ENCODE measurements at regions not wholly inside any gene's neighbourhood (a gene's known extent, or its start where the extent isn't known, plus 50 kb on each side); places are given as distances from the start of the nearest gene placed in this dataset.

DNA sequence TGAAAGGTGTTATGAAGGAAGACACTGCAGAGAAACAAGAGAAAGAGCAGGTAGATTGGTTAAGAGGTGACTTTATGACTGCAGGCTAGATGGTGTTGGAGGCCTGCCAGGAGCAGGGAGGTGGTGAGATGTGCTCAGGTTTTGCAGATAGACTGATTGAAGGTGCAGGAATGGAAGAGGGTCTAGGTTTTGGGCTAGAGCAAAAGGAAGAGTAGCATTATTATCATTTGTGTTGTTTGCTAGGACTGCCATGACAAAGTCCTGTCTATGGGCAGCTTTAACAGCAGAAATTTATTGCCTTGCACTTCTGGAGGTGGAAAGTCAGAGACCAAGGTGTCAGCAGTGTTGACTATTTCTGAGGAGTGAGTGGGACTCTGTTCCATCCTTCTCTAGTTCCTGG lies 172.9 kb upstream of the SOX11 start:
- TF ChIP-seq, protein P1, sequence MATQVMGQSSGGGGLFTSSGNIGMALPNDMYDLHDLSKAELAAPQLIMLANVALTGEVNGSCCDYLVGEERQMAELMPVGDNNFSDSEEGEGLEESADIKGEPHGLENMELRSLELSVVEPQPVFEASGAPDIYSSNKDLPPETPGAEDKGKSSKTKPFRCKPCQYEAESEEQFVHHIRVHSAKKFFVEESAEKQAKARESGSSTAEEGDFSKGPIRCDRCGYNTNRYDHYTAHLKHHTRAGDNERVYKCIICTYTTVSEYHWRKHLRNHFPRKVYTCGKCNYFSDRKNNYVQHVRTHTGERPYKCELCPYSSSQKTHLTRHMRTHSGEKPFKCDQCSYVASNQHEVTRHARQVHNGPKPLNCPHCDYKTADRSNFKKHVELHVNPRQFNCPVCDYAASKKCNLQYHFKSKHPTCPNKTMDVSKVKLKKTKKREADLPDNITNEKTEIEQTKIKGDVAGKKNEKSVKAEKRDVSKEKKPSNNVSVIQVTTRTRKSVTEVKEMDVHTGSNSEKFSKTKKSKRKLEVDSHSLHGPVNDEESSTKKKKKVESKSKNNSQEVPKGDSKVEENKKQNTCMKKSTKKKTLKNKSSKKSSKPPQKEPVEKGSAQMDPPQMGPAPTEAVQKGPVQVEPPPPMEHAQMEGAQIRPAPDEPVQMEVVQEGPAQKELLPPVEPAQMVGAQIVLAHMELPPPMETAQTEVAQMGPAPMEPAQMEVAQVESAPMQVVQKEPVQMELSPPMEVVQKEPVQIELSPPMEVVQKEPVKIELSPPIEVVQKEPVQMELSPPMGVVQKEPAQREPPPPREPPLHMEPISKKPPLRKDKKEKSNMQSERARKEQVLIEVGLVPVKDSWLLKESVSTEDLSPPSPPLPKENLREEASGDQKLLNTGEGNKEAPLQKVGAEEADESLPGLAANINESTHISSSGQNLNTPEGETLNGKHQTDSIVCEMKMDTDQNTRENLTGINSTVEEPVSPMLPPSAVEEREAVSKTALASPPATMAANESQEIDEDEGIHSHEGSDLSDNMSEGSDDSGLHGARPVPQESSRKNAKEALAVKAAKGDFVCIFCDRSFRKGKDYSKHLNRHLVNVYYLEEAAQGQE (tag by site-specific recombination; IDR thresholded peaks at IDR 0.05), result no peak
- TF ChIP-seq ZFP37 (tag by site-specific recombination; IDR thresholded peaks at IDR 0.05) (no peak), ZNF350 (tag by site-specific recombination; IDR thresholded peaks at IDR 0.05) (no peak), ZEB2 (tag by site-specific recombination; IDR thresholded peaks at IDR 0.05) (no peak), ZNF239 (tag by site-specific recombination; IDR thresholded peaks at IDR 0.05) (no peak), ZNF600 (tag by site-specific recombination; IDR thresholded peaks at IDR 0.05) (no peak), TCF7L2 (IDR thresholded peaks at IDR 0.05; ENCODE audit: borderline replicate concordance, low read depth, low read length) (no peak)
- TF ChIP-seq, protein P2, sequence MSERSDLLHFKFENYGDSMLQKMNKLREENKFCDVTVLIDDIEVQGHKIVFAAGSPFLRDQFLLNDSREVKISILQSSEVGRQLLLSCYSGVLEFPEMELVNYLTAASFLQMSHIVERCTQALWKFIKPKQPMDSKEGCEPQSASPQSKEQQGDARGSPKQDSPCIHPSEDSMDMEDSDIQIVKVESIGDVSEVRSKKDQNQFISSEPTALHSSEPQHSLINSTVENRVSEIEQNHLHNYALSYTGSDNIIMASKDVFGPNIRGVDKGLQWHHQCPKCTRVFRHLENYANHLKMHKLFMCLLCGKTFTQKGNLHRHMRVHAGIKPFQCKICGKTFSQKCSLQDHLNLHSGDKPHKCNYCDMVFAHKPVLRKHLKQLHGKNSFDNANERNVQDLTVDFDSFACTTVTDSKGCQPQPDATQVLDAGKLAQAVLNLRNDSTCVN (tag by site-specific recombination; optimal IDR thresholded peaks at IDR 0.05), result no peak
- TF ChIP-seq, protein P3, sequence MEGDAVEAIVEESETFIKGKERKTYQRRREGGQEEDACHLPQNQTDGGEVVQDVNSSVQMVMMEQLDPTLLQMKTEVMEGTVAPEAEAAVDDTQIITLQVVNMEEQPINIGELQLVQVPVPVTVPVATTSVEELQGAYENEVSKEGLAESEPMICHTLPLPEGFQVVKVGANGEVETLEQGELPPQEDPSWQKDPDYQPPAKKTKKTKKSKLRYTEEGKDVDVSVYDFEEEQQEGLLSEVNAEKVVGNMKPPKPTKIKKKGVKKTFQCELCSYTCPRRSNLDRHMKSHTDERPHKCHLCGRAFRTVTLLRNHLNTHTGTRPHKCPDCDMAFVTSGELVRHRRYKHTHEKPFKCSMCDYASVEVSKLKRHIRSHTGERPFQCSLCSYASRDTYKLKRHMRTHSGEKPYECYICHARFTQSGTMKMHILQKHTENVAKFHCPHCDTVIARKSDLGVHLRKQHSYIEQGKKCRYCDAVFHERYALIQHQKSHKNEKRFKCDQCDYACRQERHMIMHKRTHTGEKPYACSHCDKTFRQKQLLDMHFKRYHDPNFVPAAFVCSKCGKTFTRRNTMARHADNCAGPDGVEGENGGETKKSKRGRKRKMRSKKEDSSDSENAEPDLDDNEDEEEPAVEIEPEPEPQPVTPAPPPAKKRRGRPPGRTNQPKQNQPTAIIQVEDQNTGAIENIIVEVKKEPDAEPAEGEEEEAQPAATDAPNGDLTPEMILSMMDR (tag by site-specific recombination; IDR thresholded peaks at IDR 0.05), result no peak
